Activated CD4-positive, alpha-beta T cell treated with anti-CD3 and anti-CD28 coated beads for 24 hours (primary cell): ENCODE measurements at regions not wholly inside any gene's neighbourhood (a gene's known extent, or its start where the extent isn't known, plus 50 kb on each side); places are given as distances from the start of the nearest gene placed in this dataset.
"Not testable (repeated sequence)": the region's sequence is repeated elsewhere in the genome, so short reads cannot be mapped to it uniquely, and the experiment has no call there.

ENCODE experiments used
- DNase-seq, 2 donors: peaks; one replicate each; pipeline ENCODE4 v3.0.0-alpha.2; 2020; ENCODE audit warnings: low read depth in 2 of 2

DNA sequence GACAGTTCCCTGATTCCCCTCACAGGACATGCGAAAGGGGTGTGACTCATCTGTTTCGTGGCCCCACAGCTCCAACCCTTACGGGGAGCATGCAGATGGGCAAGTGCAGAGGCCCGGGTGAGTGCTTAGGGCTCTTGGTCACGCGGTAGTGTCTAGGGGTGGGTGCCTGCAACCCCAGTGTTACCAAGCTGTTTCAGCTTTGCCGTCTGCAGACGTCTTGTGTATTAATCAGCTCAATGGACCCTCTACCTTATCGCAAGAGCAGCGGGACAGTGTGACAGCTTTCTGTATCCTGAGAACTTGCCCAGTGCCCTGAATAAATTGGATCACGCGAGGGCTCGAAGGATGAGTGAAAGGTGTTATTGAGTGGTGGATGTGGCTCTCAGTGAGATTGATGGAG lies 816.4 kb upstream of the ANO3 start:
- no peak for DNase-seq

DNA sequence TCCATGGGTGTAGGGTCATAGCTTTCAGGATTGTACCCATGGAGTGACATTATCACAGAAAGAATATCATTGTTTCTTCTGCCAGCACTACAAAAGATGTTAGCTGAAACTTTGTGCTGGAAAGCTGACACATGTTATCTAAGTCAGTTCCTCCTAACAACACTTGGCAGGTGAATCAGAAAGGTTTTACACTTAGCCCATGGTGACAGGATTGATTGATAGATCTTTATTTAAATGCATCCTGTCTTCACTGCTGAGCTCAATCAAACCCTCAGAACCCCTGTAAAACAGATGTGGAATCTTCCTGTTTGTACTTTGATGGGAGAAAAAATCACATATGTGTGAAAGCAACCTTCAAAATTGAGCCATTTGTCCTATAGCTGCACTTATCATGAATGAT lies 811.5 kb upstream of the ANO3 start:
- DNase-seq = no peak

DNA sequence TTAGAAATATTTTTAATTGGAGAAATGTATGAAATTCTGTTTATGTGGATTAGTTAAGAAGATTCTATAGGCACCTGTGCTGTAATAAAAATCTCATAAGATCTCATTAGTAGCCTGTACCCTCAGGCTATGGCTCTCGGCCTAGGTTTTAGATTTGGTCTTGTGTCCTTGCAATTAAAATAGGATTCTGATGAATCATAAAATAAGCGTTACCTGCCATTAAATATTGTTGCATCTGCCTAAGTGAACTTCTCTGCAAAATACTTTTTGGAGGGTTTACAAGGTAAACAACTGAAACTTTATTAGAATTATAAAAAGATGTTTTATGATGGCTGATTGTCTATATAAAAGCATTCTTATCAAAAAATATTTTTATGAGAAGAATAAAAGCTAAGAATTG lies 804.1 kb upstream of the ANO3 start:
- no peak for DNase-seq

DNA sequence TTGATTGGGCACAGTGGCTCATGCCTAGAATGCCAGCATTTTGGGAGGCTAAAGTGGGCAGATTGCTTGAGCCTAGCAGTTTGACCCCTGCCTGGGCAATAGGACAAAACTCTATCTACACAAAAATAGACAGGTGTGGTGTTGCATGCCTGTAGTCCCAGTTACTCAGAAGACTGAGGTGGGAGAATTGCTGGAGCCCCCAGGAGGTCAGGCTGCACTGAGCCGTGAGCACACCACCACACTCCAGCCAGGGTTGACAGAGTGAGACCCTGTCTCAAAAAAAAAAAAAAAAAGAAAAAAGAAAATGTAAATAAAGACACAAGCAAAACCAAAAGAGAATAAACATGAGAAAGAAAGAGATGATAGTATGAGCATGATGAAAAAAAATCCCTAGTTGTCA lies 802.4 kb upstream of the ANO3 start:
- DNase-seq = no peak

DNA sequence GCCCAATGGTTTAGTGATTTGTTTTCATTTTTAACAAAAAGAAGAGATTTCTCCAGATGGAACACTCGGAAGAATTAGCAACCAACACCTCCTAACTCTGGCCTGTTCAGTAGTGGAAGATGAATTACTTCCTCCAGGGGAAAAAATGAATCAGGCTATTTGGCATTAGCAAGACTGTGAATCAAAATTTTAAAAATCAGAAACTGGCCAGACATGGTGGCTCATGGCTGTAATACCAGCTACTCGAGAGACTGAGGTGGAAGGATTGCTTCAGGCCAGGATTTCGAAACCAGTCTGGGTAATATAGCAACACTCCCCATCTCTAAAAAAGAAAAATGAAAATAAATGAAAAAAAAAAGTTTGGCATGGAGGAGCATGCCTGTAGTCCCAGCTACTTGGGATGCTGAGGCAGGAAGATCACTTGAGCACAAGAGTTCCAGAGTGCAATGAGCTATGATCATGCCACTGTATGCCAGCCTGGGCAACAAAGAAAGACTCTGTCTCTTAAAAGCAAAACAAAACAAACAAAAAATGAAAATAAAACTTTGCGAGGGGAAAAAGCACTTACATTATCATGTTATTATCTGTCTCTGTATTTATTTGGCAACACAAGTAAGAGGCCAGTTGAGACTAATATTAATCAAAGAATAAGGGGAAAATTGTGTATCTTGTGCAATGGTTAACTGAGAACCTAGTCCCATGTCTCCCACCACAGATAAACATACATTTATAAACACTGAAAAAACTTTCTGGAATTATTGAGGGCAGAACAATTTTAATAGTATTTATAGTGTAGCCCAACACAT lies 796.3 kb upstream of the ANO3 start:
- DNase-seq = no peak

DNA sequence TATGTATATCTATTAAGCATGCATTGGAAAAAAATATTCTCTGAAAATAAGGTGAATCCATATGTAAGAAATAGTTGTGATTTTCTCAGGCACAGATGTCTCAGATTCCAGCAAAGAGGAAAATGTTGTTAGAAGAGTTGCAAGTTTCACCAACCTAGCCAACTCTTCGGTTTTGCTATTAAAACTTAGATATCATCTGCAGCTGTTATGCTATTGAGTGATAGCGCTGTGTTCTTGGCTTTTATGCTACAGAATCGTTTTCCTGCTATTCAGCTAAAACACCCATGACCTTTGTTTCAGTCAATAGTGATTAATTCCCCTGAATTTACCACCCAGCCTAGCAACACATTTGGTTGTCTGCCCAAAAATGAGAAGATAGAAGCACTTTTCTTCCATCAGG lies 795.6 kb upstream of the ANO3 start:
- DNase-seq = no peak

DNA sequence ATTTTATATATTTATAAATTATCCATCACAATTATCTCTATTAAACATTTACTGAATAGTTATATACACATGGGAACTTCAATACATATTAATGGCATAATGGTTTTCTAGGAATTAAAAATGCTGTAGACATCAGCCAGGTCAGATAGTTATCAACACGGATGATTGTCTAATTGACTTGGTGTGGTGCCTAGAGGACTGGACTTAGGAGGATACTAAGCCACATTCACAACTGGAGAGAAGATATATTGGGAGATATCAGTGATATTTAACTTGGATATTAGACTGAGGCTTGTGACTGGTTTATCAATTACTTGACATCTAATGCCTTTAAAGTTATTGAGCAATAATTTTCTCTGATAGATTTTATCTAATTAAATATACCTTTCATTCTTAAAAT lies 794.5 kb upstream of the ANO3 start:
- DNase-seq = no peak

DNA sequence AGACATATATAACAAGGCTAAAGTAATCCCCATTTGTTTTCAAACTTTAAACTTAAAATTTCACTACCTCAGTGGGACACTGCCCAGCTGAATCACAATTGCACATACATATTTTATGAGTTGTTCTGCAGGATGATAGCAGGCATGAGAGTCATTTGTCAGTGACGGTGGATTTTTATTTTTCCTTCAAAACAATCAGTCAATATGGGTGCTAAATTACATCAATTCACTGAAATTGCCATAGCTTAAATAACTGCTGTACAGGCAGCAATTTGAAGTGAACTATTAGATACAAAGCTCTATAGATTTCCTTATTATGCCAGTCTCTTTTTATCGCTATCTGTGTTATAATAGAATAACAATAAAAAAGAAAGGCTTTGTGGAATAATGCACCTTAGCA lies 784.6 kb upstream of the ANO3 start:
- DNase-seq = no peak

DNA sequence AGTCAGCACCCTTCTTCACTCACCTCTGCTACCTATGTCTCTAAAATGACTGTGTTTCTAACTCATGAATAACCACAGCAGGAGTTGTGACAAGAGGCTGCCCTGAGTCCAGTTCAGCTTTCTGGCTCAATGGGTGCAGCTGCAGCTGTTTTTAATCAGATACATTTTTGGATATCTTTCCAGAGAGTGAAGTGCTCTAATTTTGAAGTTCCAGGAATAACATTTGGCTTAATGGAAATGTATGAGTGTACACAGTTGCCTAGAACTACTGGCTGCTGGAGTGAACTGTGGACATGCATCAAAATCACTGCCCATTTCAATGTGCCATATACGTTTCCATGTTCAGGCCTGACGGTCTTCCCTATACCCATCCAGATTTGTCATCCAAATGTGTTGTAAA lies 769.5 kb upstream of the ANO3 start:
- no peak for DNase-seq

DNA sequence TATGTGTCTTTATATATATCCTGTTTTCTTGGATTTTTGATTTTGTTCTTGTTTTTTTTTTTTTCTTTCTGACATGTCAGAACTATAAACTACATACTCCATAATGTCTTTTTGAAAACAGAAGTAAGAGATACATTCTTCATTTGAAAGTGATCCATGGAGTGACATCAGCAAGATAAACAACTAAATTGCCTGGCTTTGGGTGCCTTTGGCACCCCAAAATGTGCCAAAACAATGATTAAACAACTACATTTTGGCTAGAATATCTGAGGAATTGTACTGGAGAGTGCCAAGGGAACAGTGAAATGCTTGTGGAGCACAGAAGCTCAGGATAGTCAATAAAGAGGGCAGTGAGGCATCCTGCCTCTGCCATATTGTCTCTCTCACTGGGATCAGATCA lies 766.1 kb upstream of the ANO3 start:
- no peak for DNase-seq

DNA sequence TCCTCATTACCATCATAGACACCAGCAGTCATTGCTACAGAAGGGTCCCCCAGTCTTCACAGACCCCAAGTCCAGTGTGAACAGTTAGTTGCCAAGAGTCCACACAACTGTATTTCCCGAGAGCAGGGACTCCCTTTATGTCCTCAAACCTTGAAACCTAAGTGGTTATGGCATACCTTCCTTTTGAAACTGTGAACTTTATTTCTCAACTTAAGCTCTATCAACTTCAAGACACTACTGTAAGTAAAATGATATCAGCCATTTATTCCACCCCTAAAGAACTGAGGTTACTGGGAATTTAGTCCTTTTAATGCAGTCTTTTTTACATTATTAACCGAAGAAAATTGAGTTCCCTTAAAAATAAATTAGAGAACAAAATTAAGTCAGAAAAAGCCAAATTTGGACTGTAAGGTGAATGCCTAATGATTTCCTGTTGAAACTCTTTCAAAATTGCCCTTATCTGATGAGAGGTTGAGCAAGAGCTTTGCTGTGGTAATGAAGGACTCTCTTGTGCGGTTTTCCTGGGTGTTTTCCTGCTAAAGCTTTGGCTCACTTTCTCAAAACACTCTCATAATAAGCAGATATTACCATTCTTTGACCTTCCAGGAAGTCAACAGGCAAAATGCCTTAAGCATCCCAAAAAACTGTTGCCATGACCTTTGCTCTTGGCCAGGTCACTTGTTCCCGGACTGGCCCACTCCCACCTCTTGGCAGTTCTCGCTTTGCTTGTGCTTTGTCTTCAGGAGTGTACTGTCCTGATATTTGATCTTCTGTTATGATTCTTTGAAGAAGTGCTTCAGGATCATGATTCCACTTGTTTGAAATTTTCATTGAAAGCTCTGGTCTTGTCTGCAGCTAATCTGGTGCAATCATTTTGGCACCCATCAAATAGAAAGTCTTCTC lies 765.4 kb upstream of the ANO3 start:
- DNase-seq = no peak

DNA sequence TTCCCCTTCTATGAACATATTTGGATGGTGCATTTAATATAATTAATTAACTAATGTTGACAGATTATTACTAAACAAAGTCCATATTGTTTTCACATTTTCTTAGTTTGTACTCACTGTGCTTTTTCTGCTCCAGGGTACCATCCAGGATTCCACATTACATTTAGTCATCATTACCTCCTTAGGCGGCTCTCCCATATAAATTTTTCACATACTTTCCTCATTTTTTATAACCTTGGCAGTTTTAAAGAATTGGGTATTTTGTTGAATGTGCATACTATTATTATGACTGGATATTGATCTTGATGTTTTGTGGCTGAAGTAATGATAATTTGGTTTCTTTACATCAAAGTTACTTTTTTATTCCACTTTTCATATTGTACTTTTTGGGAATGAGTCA lies 755.6 kb upstream of the ANO3 start:
- DNase-seq = no peak

DNA sequence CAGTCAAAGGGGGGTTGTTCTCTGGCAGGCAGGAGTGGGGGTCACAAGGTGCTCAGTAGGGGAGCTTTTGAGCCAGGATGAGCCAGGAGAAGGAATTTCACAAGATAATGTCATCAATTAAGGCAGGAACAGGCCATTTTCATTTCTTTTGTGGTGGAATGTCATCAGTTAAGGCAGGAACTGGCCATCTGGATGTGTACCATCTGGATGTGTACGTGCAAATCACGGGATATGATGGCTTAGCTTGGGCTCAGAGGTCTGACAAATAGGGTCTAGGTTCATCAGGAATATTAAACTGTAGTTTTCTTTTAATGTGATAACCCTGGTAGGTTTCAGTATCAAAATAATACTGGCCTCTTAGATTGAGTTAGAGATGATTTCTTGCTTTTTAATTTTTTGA lies 752.4 kb upstream of the ANO3 start:
- DNase-seq = not testable (repeated sequence)

DNA sequence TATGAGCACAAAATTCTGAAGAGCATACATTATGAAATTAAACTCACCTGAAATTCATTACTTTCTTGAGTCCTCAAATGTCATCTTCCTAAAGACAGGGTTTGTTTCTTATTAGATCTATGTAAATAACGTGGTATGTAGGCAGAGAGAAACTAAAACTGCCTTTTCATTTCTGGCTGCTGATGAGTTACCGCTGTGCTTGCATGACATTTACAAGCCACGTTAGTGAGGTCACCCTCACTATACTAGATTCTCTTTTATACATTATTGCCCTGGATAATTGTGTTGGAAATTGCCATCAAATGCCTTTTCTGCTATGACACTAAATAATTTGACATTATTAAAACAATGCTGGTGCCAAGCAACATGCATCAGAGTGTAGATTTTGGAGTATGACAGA lies 748.3 kb upstream of the ANO3 start:
- DNase-seq = no peak

DNA sequence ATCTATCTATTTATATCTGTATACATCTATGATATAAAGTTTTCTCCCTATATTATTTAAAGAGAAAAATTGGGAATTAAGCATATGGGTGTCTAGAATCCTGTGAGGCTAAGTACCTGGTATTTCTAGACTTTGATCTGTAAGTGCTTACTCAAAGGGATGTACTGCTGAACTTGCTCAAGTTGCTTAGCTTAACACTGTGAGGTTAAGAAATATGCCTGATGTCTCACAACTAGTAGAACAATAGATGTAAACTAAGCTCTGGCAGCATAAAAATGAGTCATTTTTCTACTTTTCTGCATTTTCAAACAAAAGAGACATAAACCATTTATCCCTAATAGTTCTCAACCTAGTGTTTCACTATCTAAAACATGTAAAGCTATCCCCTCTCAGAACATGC lies 744.4 kb upstream of the ANO3 start:
- no peak for DNase-seq

DNA sequence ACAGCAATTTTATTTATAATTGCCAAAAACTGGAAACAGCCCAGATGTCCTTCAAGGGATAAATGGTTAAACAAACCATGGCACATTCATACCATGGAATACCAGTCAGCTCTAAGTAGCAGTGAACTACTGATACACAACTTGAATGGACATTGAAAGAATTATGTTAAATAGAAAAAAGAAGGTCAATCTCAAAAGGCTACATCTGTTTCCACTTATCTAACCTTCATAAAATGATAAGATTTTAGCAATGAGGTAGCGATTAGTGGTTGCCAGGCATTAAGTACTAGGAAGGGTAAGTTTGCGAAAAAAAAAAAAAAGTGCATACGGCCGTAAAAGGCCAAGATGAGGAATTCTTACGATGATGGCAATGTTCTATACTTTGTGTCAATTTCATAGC lies 738.7 kb upstream of the ANO3 start:
- no peak for DNase-seq

DNA sequence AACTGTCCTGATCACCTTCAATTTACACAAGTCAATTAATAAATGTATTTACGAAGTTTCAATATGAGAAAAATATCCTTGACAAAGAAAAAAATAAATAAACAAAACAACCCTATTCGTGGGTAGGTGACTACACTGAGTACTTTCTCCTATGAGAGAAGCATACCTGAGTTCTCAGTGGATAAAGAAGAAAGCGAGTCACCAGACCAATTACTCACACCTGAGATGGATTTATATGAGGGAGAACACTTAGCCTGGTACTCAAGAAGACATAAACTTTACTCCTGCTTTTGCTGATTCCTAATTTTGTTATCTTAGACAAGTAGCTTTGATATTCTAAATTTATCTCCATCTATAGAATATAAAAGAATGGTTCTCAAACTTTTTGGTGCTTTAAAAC lies 735.2 kb upstream of the ANO3 start:
- no peak for DNase-seq

DNA sequence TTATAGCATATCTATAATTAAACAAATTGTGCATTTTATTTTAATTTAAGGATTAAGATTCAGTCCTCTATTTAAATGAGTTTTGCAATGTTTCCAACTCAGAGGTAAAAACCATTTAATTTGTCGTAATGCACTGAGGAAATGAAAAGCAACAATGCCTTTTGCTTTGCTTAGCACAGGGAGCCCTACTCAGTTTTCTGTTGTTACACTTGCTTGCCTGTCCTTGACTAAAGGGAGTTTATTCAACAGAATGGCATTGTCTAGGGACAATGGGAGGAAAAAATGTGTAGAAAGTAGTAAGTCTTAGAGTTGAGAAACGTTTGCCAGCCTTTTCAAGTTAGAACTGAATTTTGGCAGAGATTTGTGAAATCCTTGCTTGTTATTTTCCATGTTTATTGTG lies 734.2 kb upstream of the ANO3 start:
- no peak for DNase-seq

DNA sequence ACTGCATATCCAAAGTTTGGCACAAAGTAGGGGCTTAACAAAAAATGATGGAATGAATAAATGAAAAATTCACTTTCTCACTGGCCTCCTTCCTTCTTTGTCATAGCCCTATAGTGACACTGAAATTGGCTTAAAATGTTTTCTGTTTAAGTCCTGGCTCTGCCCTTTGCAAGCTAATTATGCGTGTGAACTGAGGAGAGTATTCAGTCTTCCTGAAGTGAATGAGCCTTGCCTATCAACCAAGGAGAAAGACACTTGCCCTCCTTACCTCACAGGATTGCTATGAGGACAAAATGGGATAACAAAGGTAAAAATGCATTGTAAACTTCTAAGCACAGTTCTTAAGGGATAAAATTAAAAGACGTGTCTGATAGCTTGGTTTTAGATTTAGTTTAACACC lies 729.8 kb upstream of the ANO3 start:
- no peak for DNase-seq

DNA sequence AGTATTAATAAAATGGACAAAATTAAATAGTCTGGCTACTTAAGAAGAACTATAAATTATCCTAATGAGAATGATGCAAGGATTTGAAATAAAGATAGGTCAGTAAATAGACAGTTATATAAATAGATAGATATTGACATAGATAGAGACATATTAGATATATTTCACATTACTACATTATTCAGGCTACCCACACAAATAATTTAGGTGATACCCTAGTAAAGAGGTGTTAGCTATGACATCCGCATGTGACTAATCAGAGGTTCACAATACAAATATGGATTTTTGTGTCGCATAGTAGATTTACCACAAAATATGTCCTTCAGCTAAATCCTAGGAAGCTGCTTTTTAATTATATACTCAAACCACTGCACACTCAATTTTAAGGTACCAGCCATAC lies 729.0 kb upstream of the ANO3 start:
- DNase-seq = no peak

DNA sequence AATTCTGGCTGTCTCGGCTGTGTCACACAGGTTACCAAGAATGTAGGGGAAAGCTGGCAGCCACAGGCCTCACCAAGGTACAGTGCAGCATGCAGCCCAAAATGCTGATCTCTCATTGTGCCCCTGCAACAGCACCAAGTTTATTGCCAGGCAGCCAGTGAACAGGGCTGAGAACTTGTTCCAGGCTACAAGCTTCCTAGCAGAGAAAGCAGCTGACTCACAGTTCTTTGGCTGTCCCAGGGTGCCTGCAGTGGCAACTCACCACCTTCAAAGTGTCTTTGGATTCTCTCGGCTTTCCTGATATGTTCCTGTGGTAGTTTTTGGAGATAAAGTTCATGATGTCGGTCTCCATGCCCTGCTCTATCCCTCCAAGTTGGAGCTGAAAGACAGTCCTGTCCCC lies 719.1 kb upstream of the ANO3 start:
- no peak for DNase-seq

DNA sequence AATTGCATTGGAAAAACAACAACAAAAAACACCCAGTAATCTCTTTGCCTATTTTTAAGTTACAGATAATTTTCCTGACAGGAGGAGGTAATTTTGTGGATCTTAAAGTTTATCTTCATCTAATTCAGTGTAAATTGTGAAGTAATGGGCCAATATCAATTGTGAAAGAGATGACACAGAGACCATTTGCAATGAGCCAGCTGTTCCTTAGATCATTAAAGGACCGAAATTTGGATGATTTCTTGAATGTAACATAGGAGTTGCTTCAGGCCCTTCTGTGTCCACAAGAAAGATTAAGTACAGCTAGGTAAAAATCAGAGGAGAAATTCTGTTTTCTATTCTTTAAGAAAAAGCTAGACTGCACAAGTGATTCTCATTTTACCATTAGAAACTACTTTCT lies 718.5 kb upstream of the ANO3 start:
- no peak for DNase-seq

DNA sequence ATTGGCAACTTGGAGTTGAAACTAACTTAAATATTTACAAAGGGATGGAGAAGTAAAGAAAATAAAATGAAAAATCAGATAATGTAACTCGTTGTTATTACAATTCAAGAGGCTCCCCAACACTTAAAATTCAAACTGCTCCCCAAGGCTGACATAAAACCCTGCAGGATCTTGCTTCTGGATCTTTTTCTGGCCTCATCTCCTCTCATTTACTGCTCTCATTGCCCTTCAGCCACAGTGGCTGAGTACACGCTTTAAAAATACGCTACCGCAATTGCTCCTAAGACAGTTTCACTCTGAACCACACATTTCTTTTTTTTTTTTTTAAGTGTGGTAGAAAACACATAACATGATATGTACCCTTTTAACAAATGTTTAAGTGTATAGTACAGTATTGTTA lies 718.1 kb upstream of the ANO3 start:
- DNase-seq = no peak
